ENCODE measurements at regions not wholly inside any gene's neighbourhood (a gene's known extent, or its start where the extent isn't known, plus 50 kb on each side); places are given as distances from the start of the nearest gene placed in this dataset.

DNA sequence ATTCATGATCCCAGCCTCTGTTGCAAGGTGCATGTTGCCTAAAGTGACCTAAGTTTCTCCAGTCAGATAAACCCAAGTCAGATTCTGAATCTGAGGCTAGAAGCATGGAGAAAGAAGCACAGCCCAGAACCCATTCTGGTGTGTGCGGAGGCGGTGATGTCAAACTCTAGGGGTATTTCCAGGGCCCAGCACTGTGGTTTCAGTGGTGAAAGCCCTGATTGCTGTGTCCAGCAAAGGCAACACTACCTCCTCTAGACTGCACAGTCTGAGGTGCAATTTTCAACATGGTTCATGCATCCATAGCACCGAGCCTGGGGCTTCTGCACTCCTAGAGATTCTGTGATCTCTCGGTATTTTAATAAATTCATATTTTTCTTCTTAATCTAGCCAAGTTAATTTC lies 264.8 kb upstream of the KLHL29 start:
- no peak for ATAC-seq
- no peaks in the 10 kb centered on the region for H3K36me3 ChIP-seq (ENCODE audit: insufficient read depth in 1 of 2, low read depth in 1 of 2)
- intact Hi-C loops (cut with DNase I), result no loop called here
- WGBS, 3 donors, result 93 to 94% (median 94%) methylated on average over 4 of the region's 4 CpGs
- H3K27me3 ChIP-seq (ENCODE audit: insufficient read depth in 3 of 3, low read length in 2 of 3), result no peaks in the 10 kb centered on the region
- no peak overlapping the region for H3K4me3 ChIP-seq
- no peaks in the 10 kb centered on the region for H3K9me3 ChIP-seq
- no peak overlapping the region for H3K27ac ChIP-seq
- no peaks in the 10 kb centered on the region for H3K4me1 ChIP-seq
- DNase-seq, result no peak
- TF ChIP-seq, protein P1, sequence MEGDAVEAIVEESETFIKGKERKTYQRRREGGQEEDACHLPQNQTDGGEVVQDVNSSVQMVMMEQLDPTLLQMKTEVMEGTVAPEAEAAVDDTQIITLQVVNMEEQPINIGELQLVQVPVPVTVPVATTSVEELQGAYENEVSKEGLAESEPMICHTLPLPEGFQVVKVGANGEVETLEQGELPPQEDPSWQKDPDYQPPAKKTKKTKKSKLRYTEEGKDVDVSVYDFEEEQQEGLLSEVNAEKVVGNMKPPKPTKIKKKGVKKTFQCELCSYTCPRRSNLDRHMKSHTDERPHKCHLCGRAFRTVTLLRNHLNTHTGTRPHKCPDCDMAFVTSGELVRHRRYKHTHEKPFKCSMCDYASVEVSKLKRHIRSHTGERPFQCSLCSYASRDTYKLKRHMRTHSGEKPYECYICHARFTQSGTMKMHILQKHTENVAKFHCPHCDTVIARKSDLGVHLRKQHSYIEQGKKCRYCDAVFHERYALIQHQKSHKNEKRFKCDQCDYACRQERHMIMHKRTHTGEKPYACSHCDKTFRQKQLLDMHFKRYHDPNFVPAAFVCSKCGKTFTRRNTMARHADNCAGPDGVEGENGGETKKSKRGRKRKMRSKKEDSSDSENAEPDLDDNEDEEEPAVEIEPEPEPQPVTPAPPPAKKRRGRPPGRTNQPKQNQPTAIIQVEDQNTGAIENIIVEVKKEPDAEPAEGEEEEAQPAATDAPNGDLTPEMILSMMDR (IDR thresholded peaks at IDR 0.05), result no peak

GRCh38 chr2:23121968-23122648 lies 262.9 kb upstream of the KLHL29 start:
- intact Hi-C loops (cut with DNase I), result no loop called here
- no peaks in the 10 kb centered on the region for H3K36me3 ChIP-seq (ENCODE audit: insufficient read depth in 1 of 2, low read depth in 1 of 2)
- H3K27ac ChIP-seq, result no peak overlapping the region
- H3K4me1 ChIP-seq, result no peaks in the 10 kb centered on the region
- H3K27me3 ChIP-seq (ENCODE audit: insufficient read depth in 3 of 3, low read length in 2 of 3), result no peaks in the 10 kb centered on the region
- no peak overlapping the region for H3K4me3 ChIP-seq
- TF ChIP-seq, protein P1 (IDR thresholded peaks at IDR 0.05), result no peak
- DNase-seq (no peak), ATAC-seq (no peak)
- 80 to 86% (median 85%) methylated on average over 4 of the region's 4 CpGs for WGBS, 3 donors
- H3K9me3 ChIP-seq, result no peaks in the 10 kb centered on the region

- WGBS, 3 donors, result 74 to 85% (median 83%) methylated on average over 5 of the region's 5 CpGs
- Histone ChIP-seq H3K4me1 (no peaks in the 10 kb centered on the region), H3K27ac (no peak overlapping the region), H3K4me3 (no peak overlapping the region), H3K9me3 (no peaks in the 10 kb centered on the region), H3K36me3 (ENCODE audit: insufficient read depth in 1 of 2, low read depth in 1 of 2) (no peaks in the 10 kb centered on the region), H3K27me3 (ENCODE audit: insufficient read depth in 3 of 3, low read length in 2 of 3) (no peaks in the 10 kb centered on the region)
- intact Hi-C loops (cut with DNase I), result no loop called here
- no peak for ATAC-seq
- DNase-seq, result no peak
- TF ChIP-seq, protein P1 (IDR thresholded peaks at IDR 0.05), result no peak
Measured at GRCh38 chr2:23122681-23123215, 262.2 kb upstream of the KLHL29 start.

- no peak for ATAC-seq
- no peaks in the 10 kb centered on the region for H3K4me1 ChIP-seq
- no peaks in the 10 kb centered on the region for H3K36me3 ChIP-seq (ENCODE audit: insufficient read depth in 1 of 2, low read depth in 1 of 2)
- no peaks in the 10 kb centered on the region for H3K9me3 ChIP-seq
- H3K27ac ChIP-seq, result no peak overlapping the region
- TF ChIP-seq, protein P1 (IDR thresholded peaks at IDR 0.05), result no peak
- H3K4me3 ChIP-seq, result no peak overlapping the region
- WGBS, 3 donors, result 82 to 90% (median 85%) methylated on average over 2 of the region's 2 CpGs
- no peak for DNase-seq
- no peaks in the 10 kb centered on the region for H3K27me3 ChIP-seq (ENCODE audit: insufficient read depth in 3 of 3, low read length in 2 of 3)
- intact Hi-C loops (cut with DNase I), result no loop called here
Measured at GRCh38 chr2:23123686-23124085, 261.3 kb upstream of the KLHL29 start.

All from psoas muscle (tissue), 7 donors.